T-helper 1 cell (primary cell): ENCODE measurements at regions not wholly inside any gene's neighbourhood (a gene's known extent, or its start where the extent isn't known, plus 50 kb on each side); places are given as distances from the start of the nearest gene placed in this dataset.
"Not testable (repeated sequence)": the region's sequence is repeated elsewhere in the genome, so short reads cannot be mapped to it uniquely, and the experiment has no call there.

ENCODE experiments used
- DNase-seq, 5 donors: peaks; one replicate each; pipeline ENCODE4 v3.0.0-alpha.2; 2012 to 2020

- DNase-seq = no peak
Observed at GRCh38 chr12:105659355-105660075, 329.0 kb downstream of the C12orf75 start.

GRCh38 chr12:105664765-105665164 lies 334.3 kb downstream of the C12orf75 start:
- DNase-seq = not testable (repeated sequence)

- DNase-seq = no peak
Observed at GRCh38 chr12:105665366-105665765, 334.9 kb downstream of the C12orf75 start.

GRCh38 chr12:105667973-105668743 lies 337.7 kb downstream of the C12orf75 start:
- no peak for DNase-seq

- no peak for DNase-seq
Observed at GRCh38 chr12:105670672-105671071, 340.2 kb downstream of the C12orf75 start.

- no peak for DNase-seq
Observed at GRCh38 chr12:105671720-105672119, 341.2 kb downstream of the C12orf75 start.

GRCh38 chr12:105672121-105672975 lies 341.9 kb downstream of the C12orf75 start:
- DNase-seq = no peak

- no peak for DNase-seq
Observed at GRCh38 chr12:105674871-105675699, 344.6 kb downstream of the C12orf75 start.

- DNase-seq = no peak
Observed at GRCh38 chr12:105676694-105677093, 346.2 kb downstream of the C12orf75 start.

GRCh38 chr12:105677672-105678071 lies 347.2 kb downstream of the C12orf75 start:
- DNase-seq = no peak

- no peak for DNase-seq
Observed at GRCh38 chr12:105679982-105680381, 349.5 kb downstream of the C12orf75 start.

GRCh38 chr12:105681341-105681740 lies 350.9 kb downstream of the C12orf75 start:
- DNase-seq = no peak

GRCh38 chr12:105682821-105683220 lies 352.3 kb downstream of the C12orf75 start:
- DNase-seq = not testable (repeated sequence)

GRCh38 chr12:105683836-105684235 lies 353.3 kb downstream of the C12orf75 start:
- not testable (repeated sequence) for DNase-seq

- no peak for DNase-seq
Observed at GRCh38 chr12:105698075-105698474, 367.6 kb downstream of the C12orf75 start.

- DNase-seq = no peak
Observed at GRCh38 chr12:105699209-105699608, 368.7 kb downstream of the C12orf75 start.

GRCh38 chr12:105704787-105705186 lies 374.3 kb downstream of the C12orf75 start:
- DNase-seq = no peak

GRCh38 chr12:105705235-105705634 lies 374.7 kb downstream of the C12orf75 start:
- DNase-seq = no peak

GRCh38 chr12:105705765-105706164 lies 375.3 kb downstream of the C12orf75 start:
- DNase-seq = no peak

GRCh38 chr12:105706321-105706972 lies 376.0 kb downstream of the C12orf75 start:
- no peak for DNase-seq

- no peak for DNase-seq
Observed at GRCh38 chr12:105706973-105707334, 376.5 kb downstream of the C12orf75 start.
